KMS-11 (cell line): ENCODE measurements at regions not wholly inside any gene's neighbourhood (a gene's known extent, or its start where the extent isn't known, plus 50 kb on each side); places are given as distances from the start of the nearest gene placed in this dataset.

Experiments
- H2AFZ ChIP-seq: fragments of 200-600 bp; sonication (generic); 2 replicates; pipeline ENCODE4 v1.6.1; 2016; ENCODE audit warnings: antibody characterized with exemption, mixed run types, low read depth
- H3K27ac ChIP-seq: fragments of 200-600 bp; sonication (generic); 2 replicates; pipeline ENCODE4 v1.6.1; 2016; ENCODE audit warnings: mild to moderate bottlenecking, mixed run types
- H3K27me3 ChIP-seq: fragments of 200-600 bp; sonication (generic); 2 replicates; pipeline ENCODE4 v1.6.1; 2017; ENCODE audit warnings: mild to moderate bottlenecking, low read depth, mixed run types, moderate library complexity; ENCODE audit not compliant: insufficient read depth
- H3K36me3 ChIP-seq: fragments of 200-600 bp; sonication (generic); 2 replicates; pipeline ENCODE4 v1.6.1; 2017; ENCODE audit warnings: mild to moderate bottlenecking, mixed run types; ENCODE audit not compliant: insufficient read depth
- H3K4me1 ChIP-seq: fragments of 200-600 bp; sonication (generic); 2 replicates; pipeline ENCODE4 v1.6.1; 2016; ENCODE audit warnings: mild to moderate bottlenecking, low read depth, mixed run types; ENCODE audit not compliant: poor library complexity, severe bottlenecking
- H3K4me2 ChIP-seq: fragments of 200-600 bp; sonication (generic); 2 replicates; pipeline ENCODE4 v1.7.0; 2016; ENCODE audit warnings: mild to moderate bottlenecking, mixed run types
- H3K4me3 ChIP-seq: fragments of 200-600 bp; sonication (generic); IDR thresholded peaks from 2 replicates; pipeline ENCODE4 v1.6.1; 2017; ENCODE audit warnings: low read depth, low read length, mixed read lengths; ENCODE audit not compliant: insufficient read depth
- H3K79me2 ChIP-seq: fragments of 200-600 bp; sonication (generic); 2 replicates; pipeline ENCODE4 v1.6.1; 2016; ENCODE audit warnings: low read depth, mixed run types; ENCODE audit not compliant: insufficient read depth
- H3K9ac ChIP-seq: fragments of 200-600 bp; sonication (generic); 2 replicates; pipeline ENCODE4 v1.6.1; 2016; ENCODE audit warnings: mild to moderate bottlenecking, mixed run types
- H4K20me1 ChIP-seq: fragments of 200-600 bp; sonication (generic); 2 replicates; pipeline ENCODE4 v1.6.1; 2016; ENCODE audit warnings: mild to moderate bottlenecking, mixed run types; ENCODE audit not compliant: insufficient read depth
- CTCF ChIP-seq: fragments of 200-600 bp; sonication (generic); conservative IDR thresholded peaks from 2 replicates; pipeline ENCODE4 v1.6.1; 2017; ENCODE audit warnings: low read depth, mild to moderate bottlenecking, antibody characterized with exemption, low read length, moderate library complexity, mixed read lengths

DNA sequence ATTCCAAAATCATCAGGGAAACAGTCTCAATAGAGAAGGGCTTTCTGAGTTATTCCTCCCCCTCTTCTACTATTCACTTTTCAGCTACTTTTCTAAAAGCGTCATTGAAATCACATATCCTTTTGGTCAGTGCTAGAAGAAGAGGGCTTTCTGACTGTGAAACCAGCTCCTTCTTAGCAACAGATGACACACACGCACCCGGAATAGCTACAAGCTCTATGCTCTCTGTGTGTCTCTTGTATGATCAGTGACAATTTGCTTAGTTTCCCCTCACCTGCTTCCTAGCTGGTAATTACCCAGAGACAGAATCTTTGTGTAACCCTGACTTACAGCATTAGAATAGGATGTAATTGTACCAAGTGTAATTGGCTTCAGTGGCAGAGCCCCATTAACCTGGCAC is 268.1 kb upstream of the SLITRK2 start:
- Histone ChIP-seq H3K27ac (no peak overlapping the region), H3K4me1 (no peaks in the 10 kb centered on the region), H3K4me3 (no peak overlapping the region), H3K36me3 (no peaks in the 10 kb centered on the region), H2AFZ (no peak overlapping the region), H3K9ac (no peak overlapping the region), H4K20me1 (no peaks in the 10 kb centered on the region), H3K4me2 (no peak overlapping the region), H3K27me3 (no peaks in the 10 kb centered on the region), H3K79me2 (no peaks in the 10 kb centered on the region)
- no peak for TF ChIP-seq CTCF

DNA sequence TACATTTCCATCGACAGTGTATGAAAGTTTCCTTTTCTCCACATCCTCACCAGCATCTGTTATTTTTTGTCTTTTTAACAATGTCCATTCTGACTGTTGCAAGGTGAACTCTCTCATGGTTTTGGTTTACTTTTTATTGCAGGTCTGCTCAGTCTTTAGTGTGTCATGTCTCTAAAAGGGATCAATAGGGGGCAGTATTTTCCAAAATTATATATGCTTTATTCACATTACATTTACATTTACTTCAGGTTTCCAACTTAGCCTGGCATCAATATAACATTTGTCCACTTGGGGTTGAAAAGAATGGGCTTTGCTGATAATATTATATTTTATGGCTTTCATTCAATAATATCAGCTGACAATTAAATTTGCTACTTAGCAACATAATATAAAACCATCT is 265.0 kb upstream of the SLITRK2 start:
- Histone ChIP-seq H3K4me2 (no peak overlapping the region), H3K9ac (no peak overlapping the region), H3K4me1 (no peaks in the 10 kb centered on the region), H2AFZ (no peak overlapping the region), H3K27ac (no peak overlapping the region), H3K4me3 (no peak overlapping the region), H3K36me3 (no peaks in the 10 kb centered on the region), H3K79me2 (no peaks in the 10 kb centered on the region), H3K27me3 (no peaks in the 10 kb centered on the region), H4K20me1 (no peaks in the 10 kb centered on the region)
- TF ChIP-seq CTCF, result no peak

DNA sequence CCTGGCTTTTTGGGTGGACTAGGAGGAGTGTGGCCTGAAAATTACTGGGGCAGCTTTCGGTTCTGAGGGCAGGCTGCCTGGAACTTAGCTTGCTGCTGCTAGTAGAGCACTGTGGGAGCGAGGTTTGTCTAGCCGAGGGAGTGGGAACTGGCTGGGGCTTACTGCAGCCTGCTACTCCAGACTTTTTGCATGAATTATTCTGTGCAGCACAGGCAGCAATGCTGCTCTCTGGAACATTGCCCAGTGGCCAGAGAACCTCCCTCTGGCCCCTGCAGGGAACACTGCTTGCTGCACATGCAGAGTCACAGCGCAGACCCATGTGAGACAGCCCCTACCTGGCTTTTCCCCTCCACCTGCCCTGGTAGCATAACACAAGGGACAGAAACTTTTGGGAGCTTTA is 263.9 kb upstream of the SLITRK2 start:
- Histone ChIP-seq H3K27ac (no peak overlapping the region), H3K4me3 (no peak overlapping the region), H2AFZ (no peak overlapping the region), H3K79me2 (no peaks in the 10 kb centered on the region), H3K4me2 (no peak overlapping the region), H4K20me1 (no peaks in the 10 kb centered on the region), H3K36me3 (no peaks in the 10 kb centered on the region), H3K9ac (no peak overlapping the region), H3K4me1 (no peaks in the 10 kb centered on the region), H3K27me3 (no peaks in the 10 kb centered on the region)
- no peak for TF ChIP-seq CTCF

GRCh38 chrX:145563159-145563558 is 254.5 kb upstream of the SLITRK2 start:
- Histone ChIP-seq H3K4me3 (no peak overlapping the region), H3K36me3 (no peaks in the 10 kb centered on the region), H3K9ac (no peak overlapping the region), H3K27me3 (no peaks in the 10 kb centered on the region), H2AFZ (no peak overlapping the region), H3K4me1 (no peaks in the 10 kb centered on the region), H3K27ac (no peak overlapping the region), H4K20me1 (no peaks in the 10 kb centered on the region), H3K4me2 (no peak overlapping the region), H3K79me2 (no peaks in the 10 kb centered on the region)
- TF ChIP-seq CTCF, result no peak

DNA sequence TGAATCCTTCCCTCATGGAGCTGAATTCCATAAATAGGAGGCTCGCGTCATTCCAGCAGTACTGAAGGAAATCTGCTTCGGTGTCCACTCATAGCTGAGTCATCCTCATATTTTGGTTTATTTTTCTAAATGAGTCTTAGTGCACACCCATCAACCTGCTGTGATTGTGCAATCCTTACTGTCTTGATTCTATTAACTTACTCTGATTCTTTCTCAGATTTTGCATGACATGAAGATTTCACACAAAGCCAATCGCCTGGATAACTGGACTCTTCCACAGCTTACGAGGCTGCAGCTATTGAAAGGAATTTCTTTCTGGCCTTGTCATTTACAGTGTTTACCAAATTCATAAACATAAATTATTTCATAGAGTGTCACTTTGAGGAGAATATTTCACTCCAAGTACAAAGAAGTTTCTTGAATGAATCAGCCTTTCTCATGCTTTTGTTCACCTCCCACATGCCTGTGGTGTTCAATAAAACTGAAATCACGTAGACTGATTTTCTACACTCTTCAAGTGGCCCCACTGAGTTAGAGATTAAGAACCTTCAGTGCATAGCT is 207.6 kb upstream of the SLITRK2 start:
- Histone ChIP-seq H2AFZ (no peak overlapping the region), H3K27ac (no peak overlapping the region), H3K4me2 (no peak overlapping the region), H3K9ac (no peak overlapping the region), H4K20me1 (no peaks in the 10 kb centered on the region), H3K36me3 (no peaks in the 10 kb centered on the region), H3K27me3 (no peaks in the 10 kb centered on the region), H3K79me2 (no peaks in the 10 kb centered on the region), H3K4me1 (no peaks in the 10 kb centered on the region), H3K4me3 (no peak overlapping the region)
- TF ChIP-seq CTCF, result no peak
